NCI-H2081 (cell line): ENCODE measurements at regions not wholly inside any gene's neighbourhood (a gene's known extent, or its start where the extent isn't known, plus 50 kb on each side); places are given as distances from the start of the nearest gene placed in this dataset.
"Not testable (repeated sequence)": the region's sequence is repeated elsewhere in the genome, so short reads cannot be mapped to it uniquely, and the experiment has no call there.

ENCODE experiments used
- DNase-seq, 2 experiments: peaks; one replicate each; lab custom pipeline; 2025; lab: John Stamatoyannopoulos, UW

DNA sequence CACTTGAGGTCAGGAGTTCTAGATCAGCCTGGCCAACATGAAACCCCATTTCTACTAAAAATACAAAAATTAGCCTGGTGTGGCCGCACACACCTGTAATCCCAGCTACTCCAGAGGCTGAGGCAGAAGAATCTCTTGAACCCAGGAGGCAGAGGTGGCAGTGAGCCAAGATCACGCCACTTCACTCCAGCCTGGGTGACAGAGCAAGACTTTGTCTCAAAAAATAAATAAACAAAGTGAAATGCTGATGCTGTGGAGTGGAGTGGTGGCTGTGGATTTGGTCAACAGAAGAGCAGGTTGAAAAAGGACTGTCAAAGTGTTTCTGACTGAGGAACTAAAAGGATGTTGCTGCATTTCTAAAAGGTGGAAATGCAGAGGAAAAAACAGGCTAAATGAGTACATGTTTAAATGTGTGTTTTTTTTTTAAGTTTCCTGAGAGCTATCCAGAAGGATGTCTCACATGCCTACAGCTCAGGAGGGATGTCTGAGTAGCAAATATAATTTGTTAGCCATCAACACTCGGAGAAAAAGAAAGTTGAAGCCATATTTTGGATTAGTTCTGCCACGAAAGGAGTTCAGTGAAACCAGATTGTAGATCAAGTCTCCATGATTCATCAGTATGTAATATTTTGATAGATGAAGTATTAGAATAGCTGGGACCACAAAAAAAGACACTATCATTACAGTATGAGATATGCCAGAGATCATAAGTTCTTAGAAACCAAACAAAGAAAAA, 621.1 kb upstream of the ADGRB3 start:
- DNase-seq: no peak

DNA sequence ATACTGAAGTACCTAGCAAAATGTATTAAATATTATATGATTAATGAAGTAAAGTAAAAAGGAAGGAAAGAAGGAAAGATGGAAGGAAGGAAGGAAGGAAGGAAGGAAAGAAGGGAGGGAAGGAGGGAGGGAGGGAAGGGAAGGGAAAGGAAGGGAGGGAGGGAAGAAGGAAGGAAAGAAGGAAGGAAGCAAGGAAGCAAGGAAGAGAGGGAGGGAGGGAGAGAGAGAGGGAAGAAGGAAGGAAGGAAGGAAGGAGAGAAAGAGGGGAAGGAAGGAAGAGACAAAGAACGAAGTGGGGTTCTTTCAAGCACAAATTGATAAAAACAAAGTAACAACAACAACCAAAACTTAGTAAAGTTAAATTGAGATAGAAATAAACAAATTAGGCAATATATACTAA, 622.3 kb upstream of the ADGRB3 start:
- DNase-seq: no peak

DNA sequence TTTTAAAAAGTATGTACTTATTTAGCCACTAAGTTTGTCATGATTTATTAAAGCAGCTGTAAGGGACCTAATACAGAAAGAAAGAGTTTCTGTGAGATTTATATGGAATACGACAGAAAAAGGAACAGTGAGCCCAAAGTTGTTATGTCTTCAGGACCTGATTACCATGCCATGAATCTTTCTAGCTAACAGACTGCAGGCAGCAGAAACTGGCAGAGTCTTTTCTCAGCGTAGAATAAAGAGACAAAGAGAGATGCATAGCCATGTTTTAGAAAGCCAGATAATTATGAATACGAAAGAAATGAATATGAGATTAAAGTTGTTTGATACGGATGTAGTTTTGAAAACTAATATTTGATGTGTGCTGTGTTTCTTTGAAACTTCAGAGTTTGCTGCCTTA, 624.1 kb upstream of the ADGRB3 start:
- no peak for DNase-seq

DNA sequence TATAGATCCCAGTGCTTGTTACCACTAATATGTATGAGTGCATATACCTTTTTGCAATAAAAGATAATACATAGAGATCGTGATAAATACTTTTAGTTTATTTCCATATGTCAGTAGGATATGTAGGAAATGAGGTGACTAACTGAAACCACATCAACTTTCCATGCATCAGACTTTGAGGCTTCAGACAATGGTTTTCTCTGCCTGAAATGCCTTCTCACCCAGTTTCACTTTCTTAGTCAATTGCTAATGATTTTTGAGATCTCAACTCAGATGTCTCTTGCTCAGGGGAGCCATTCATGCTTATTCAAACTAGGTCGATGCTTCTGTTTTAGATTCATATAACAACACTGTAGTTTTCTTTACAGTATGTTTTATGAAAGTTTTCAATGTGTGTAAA, 626.6 kb upstream of the ADGRB3 start:
- DNase-seq: no peak

DNA sequence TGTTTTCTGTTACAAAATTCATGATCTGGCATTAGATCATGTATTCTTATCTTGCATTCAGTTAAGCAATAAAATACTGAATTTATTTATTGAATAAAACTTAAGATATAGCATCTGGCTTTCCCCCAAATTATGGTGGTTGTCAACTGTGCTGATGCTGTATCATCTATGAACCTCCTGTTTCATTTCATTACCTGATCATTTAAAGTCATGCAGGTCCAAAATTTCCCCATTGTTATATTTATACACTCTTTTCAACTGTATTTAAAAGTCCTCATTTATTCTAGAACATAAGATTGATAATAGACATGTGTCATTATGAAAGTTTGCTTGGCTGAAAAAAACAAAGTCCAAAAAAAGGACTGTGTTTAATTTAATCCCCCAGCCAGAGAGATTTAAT, 627.4 kb upstream of the ADGRB3 start:
- DNase-seq: no peak

DNA sequence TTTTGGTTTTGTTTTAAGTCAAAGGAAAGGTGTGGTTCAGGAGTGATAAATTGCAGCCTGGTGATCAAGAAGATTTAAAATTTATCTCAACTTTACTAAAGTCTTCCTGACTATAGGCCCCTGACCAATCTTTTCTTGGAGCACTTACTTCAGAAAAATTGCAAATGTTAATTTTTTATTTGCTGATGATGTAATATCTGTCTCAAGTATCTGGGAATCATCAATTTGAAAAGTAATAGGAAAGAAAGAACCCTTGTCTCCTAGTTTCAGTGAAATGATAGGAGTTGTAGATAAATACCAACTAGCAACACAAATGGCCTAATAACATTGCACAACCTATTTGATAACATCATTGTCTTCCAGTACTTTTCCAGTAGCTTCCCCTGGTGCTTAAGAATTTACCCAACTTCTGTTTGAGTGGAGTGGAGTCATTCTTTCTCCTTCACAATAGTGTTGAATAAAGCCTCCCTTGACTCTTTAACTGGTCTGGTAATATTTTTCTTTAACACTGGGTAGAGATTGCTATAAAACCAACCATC, 648.3 kb upstream of the ADGRB3 start:
- DNase-seq: no peak

DNA sequence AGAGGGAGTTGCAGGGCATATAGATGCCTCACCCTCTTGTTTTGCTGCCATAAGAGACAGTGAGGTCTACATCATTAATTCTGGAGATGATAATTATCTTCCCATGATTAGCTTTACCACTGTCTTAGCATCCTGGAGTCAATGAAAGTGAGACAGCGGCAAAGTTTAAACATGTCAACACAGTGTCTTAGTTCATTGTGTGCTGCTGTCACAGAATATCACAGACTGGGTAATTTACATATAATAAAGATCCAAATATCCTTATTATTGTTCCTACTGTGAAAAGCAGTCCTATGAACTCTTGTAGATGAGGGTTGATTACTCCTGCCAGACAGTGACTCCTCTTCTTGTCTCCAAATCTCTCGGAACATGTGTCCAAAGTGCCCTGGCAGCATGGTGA, 658.6 kb upstream of the ADGRB3 start:
- DNase-seq: no peak

DNA sequence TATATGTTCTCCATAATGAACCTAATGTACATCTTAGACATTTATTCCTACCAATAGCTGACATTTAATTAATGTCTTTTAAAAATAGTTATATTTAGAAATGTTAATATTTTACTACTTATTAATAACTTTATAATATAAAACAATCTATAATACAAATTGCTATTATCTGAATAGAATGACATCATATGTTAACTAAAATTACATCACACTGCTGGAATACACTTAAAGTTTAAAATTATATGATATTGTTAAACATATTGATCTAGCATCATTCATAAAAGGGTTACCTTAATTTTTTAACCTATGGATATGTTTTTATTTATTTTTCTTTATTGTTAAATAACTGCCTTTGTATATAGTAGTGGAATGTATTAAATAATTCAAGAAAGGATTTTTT, 660.2 kb upstream of the ADGRB3 start:
- no peak for DNase-seq

DNA sequence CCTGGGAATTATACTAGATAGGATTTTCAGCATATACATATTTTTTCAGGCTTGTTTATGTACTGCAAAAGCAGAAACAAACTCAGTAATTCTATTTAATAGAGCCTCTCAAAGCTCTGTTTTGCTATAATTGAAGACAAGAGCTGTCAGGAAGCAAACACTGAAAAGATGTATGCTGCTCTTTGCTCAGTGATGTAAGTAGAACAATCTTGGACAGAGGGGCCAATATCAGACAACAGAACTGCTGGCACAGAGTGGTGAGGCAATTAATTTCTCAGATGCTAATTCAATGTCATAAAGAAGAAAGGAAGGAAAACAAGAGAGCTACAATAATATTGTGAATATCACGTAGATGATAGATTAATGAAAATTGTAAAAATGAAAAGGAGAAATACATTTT, 663.3 kb upstream of the ADGRB3 start:
- DNase-seq: no peak

DNA sequence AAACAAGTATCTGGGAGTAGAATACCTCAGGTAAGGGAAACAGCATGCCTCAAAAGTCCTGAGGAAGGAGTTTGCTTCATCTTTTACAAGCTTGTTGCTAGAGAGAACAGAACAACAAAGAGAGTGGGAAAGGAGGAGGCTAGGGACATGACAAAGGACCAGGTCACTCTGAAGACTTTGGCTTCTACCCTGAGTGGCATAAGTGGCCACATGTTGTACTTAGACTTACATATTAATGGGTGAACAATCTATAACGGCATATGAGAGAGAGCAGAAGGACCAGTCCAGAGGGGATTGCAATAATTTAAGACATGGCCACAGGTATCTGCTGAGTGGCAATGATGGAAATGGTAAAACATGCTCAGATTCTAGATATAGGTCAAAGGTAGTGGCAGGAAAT, 668.3 kb upstream of the ADGRB3 start:
- no peak for DNase-seq

DNA sequence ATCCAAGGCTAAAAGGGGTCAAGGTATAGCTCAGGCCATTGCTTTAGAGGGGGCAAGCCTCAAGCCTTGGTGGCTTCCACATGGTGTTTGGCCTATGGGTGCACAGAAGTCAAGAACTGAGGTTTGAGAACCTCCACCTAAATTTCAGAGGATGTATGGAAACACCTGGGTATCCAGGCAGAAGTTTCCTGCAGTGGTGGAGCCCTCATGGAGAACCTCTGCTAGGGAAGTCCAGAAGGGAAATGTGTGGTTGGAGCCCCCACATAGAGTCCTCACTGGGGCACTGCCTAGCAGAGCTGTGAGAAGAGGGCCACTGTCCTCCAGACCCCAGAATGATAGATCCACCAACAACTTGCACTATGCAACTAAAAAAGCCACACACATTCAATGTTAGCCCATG, 678.7 kb upstream of the ADGRB3 start:
- no peak for DNase-seq

DNA sequence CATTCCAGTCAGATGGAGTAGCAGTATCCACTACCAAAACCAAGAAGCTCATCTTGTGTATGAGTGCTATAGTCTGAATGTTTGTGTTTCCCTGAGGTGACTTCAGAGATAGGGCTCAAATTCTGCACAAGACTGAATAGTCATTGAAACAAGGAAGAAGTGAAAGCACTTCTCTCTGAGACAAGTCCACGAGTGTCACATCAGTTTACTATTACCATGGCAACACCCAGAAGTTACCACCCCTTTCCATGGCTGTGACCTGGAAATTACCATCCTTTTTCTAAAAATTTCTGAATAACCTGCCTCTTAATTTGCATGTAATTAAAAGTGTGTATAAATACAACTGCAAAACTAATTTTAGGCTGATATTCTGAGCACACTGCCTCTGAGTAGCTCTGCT, 682.1 kb upstream of the ADGRB3 start:
- no peak for DNase-seq

DNA sequence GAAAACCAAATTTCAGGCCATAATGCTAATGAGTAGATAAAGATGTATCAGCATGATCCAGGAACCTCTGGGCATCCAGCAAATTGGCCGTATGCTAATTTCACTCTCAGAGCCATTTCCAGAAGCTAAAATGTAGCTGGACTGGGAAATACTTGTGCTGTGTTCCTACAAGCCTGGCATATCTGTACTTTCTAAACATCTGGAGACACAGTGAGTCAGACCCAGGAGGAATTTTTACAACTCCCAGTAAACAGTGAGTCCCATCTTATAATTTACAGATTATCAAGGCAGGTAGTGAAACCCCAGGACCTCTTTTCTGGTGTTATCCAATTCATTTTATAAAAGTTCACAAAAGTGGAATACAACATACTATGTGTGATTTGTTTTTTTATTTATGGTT, 683.0 kb upstream of the ADGRB3 start:
- no peak for DNase-seq

DNA sequence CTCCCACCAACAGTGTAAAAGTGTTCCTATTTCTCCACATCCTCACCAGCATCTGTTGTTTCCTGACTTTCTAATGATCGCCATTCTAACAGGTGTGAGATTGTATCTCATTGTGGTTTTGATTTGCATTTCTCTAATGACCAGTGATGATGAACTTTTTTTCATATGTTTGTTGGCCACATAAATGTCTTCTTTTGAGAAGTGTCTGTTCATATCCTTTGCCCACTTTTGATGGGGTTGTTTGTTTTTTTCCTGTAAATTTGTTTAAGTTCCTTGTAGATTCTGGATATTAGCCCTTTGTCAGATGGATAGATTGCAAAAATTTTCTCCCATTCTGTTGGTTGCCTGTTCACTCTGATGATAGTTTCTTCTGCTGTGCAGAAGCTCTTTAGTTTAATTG, 687.3 kb upstream of the ADGRB3 start:
- DNase-seq: not testable (repeated sequence)

DNA sequence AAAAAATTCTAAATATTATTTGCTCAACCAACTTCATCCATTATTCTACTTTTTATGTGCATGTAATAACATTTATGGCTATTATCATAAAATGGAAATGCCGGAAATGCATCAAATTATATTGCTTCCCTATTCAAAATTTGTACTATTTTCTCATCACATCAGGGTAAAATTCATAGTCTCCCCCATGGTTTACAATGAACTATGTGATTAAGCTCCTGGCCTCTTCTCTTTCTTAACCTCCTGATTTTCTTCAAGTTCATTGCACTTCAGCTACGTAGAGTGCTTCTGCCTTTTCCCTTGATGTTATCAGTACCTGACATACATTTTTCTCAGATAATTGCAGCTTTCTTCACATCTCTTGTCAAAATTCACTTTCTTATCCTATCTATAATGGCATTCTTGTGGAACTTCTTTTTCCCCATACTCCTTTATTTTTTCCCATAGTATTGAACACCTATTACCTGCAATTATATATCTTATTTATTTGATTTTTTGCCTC, 699.1 kb upstream of the ADGRB3 start:
- DNase-seq: no peak

DNA sequence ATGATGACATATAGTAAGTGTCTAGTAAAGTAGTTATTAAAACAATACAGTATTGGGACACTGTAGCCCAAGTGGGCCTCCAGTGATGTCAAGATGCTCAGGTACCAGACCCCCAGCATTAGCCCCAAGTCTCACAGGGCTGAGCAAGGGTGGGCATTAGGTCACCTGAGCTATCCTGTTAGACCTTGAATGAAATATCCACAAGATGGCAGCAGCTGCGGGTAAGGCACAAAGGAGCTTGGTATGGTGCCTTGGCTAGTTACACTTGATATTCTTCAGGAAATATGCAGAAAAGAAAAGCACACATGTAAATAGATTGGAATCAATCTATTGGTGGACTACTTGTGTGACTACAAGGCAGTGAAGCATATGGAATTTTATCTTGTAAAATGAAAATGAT, 701.8 kb upstream of the ADGRB3 start:
- DNase-seq: peak in 1 of 2 experiments; percentile 1

DNA sequence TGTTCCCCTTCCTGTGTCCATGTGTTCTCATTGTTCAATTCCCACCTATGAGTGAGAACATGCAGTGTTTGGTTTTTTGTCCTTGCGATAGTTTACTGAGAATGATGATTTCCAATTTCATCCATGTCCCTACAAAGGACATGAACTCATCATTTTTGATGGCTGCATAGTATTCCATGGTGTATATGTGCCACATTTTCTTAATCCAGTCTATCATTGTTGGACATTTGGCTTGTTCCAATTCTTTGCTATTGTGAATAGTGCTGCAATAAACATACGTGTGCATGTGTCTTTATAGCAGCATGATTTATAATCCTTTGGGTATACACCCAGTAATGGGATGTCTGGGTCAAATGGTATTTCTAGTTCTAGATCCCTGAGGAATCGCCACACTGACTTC, 712.5 kb upstream of the ADGRB3 start:
- DNase-seq: not testable (repeated sequence)

DNA sequence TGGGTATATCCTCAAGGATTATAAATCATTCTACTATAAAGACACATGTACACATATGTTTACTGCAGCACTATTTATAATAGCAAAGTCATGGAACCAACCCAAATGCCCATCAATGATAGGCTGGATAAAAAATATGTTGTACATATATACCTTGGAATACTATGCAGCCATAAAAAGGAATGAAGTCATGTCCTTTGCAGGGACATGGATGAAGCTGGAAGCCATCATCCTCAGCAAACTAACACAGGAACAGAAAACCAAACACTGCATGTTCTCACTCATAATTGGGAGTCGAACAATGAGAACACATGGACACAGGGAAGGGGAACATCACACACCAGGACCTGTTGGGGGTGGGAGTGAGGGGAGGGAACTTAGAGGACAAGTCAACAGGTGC, 715.0 kb upstream of the ADGRB3 start:
- DNase-seq: not testable (repeated sequence)

DNA sequence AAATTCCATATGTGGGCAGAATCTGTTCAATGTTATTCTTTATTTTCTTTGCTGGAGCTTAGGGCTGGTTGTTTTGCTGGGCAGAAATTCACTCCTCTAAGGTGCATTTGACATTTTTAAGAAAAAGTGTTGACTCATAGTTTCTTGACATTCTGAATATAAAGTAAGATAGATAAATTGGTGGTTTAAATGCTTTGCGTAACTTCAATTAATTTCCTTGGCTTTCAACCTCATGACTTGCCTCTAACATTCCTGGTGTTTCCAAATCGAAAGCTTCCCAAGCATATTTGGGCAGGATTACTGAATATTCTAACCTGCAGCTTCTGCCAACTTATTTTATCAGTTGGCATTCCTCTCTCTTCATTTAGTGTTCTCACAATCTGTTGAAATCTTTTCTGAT, 718.7 kb upstream of the ADGRB3 start:
- no peak for DNase-seq

DNA sequence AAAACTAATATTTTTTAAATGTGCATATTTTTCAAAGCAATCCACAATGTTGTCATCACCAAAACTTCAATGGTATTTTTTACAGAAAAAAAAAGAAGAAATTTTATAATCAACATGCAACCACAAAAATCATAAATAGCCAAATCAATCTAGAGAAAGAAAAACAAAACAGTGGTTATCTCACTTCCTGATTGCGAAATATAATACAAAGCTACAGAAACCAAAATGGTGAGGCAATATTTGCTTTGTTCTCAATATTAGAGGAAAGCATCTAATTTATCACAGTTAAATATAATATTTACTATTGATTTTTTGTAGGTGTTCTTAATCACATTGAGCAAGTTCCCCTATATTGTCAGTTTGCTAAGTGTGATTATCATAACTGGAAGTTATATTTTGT, 720.7 kb upstream of the ADGRB3 start:
- no peak for DNase-seq

DNA sequence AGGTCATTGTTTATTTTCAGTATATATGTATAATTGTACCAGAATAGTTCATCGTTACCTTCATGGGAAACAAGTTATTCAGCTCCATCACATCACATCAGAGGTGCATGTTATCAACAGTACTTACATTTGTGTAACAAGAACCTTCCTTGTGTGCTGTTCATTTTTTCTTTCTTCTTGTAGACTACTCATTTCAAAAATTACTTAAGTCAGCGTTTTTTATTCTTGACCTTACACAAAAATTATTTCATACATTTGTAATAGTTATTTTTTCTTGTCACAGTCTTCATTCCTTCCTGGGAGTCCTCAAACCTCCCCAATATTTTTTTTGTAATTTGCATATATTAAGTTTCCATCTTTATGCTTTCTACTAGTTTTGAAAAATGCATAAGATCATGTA, 725.7 kb upstream of the ADGRB3 start:
- DNase-seq: no peak

DNA sequence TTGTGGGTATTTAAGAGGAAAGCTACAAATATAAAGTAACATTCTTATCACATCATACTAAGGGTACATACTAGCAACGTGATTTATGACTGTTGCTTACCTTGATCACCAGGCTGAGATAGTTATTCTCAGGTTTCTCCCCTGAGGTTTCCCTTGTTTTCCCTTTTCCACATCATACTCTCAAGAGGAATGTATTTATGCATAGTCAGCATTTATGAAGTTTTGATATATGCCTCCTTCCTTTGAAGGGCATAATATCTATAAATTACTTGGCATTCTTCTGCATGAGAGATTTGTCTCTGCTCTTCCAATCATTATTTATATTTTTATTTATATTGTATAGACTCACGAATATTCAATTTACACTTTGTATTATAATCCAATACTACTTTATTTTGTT, 726.7 kb upstream of the ADGRB3 start:
- DNase-seq: no peak

DNA sequence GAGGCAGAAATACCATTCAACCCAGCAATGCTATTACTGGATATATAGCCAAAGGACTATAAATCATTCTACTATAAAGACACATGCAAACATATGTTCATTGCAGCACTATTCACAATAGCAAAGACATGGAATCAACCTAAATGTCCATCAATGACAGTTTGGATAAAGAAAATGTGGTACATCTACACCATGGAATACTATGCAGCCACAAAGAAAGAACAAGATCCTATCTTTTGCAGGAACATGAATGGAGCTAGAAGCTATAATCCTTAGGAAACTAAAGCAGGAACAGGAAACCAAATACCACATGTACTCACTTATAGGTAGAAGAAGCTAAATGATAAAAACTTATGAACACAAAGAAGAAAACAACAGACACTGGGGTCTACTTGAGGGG, 730.3 kb upstream of the ADGRB3 start:
- DNase-seq: not testable (repeated sequence)

DNA sequence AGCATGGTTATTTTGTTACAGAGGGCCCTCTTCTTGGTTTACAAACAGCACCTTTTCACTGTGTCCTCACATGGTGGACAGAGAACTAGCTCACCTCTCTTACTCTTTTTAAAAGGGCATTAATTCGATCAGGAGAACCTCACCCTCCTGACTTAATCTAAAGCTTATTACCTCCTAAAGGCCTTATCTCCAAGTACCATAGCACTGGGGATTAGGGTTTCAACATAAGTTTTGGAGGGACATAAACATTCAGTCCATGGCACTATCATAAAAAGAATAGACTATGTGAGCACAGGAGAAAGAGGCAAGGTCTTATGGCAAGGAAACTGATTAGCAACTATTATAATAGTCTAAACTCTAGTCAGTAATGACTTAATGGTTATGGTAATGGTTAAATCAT, 736.2 kb upstream of the ADGRB3 start:
- DNase-seq: no peak
